ENCODE measurements at regions not wholly inside any gene's neighbourhood (a gene's known extent, or its start where the extent isn't known, plus 50 kb on each side); places are given as distances from the start of the nearest gene placed in this dataset.

DNA sequence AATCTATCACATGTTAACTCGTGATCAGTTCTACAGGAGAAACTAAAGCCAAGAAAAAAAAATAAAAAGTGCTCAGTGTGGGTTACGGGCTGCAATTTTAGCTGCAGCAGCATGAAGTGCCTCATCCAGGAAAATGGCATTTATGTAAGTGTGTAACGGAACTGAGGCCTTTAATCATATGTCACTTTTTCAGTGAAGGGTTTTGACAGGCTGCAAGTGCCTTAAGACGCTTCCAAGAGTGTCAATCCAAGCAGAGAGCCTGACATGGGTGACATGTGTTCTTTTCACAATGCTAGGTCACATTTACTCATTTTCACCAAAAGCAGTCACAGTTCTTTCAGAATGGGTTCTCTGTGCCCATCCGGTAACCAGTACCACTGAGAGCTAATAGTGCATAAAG lies 604.6 kb downstream of the RAB28 start:
- no peak overlapping the region for H3K4me2 ChIP-seq (ENCODE audit: low read depth, low read length)
- WGBS, 2 experiments (ENCODE audit: extremely low coverage in 2 of 2, insufficient read length in 1 of 2), result 20% methylated on average over 1 of the region's 5 CpGs; no CpG with 5 or more reads in 1 of the 2 experiments
- no peak for ATAC-seq (ENCODE audit: low read depth)
- no peak for TF ChIP-seq SMC3 (IDR thresholded peaks at IDR 0.05; ENCODE audit: low read depth, low read length)
- no peak for TF ChIP-seq NFE2L2 (IDR thresholded peaks at IDR 0.05; ENCODE audit: low read depth, low read length)
- no peak for TF ChIP-seq MXI1 (IDR thresholded peaks at IDR 0.05; ENCODE audit: borderline replicate concordance, low read depth, low read length)
- H3K14ac ChIP-seq (replicated peaks; ENCODE audit: low read depth, low read length), result no peak overlapping the region
- no peak for DNase-seq
- H3K23ac ChIP-seq (ENCODE audit: low read depth, low read length), result no peak overlapping the region
- no peak overlapping the region for H4K5ac ChIP-seq (ENCODE audit: low read depth, low read length)
- BruUV-seq (replicated peaks), result no TSS peak
- H3K4ac ChIP-seq (ENCODE audit: low read depth, low read length), result no peak overlapping the region
- intact Hi-C loops (cut with micrococcal nuclease) (no loop called here), in situ Hi-C loops (cut with MboI; ENCODE audit: low sequenced_read_pairs) (no loop called here), dilution Hi-C loops (cut with HindIII; ENCODE audit: low sequenced_read_pairs, unreplicated experiment) (no loop called here)
- H3K18ac ChIP-seq (ENCODE audit: low read depth, low read length), result no peak overlapping the region
- H3K4me3 ChIP-seq (ENCODE audit: insufficient read depth, low read depth, low read length), result no peak overlapping the region
- H3K27ac ChIP-seq (ENCODE audit: insufficient read depth, low read length), result no peak overlapping the region
- H3K56ac ChIP-seq (ENCODE audit: extremely low read depth, insufficient read depth, low read length), result no peak overlapping the region
- ChIA-PET CTCF (no interaction called here), POLR2A (ENCODE audit: unreplicated experiment) (no interaction called here)
- no peak overlapping the region for H2AK9ac ChIP-seq (replicated peaks; ENCODE audit: low read depth, low read length, poor library complexity)
- no peak overlapping the region for H3K9ac ChIP-seq (ENCODE audit: low read depth, low read length)
- H4K91ac ChIP-seq (ENCODE audit: insufficient read depth, low read depth, low read length), result no peak overlapping the region
- H2BK15ac ChIP-seq (ENCODE audit: low read depth, low read length), result no peak overlapping the region
- no peak overlapping the region for H2BK20ac ChIP-seq (ENCODE audit: low read depth, low read length)
- no peaks in the 10 kb centered on the region for H3K36me3 ChIP-seq (ENCODE audit: control insufficient read depth, insufficient read depth, low read length)
- H3K27me3 ChIP-seq (ENCODE audit: control insufficient read depth, insufficient read depth, low read length), result no peaks in the 10 kb centered on the region
- no peaks in the 10 kb centered on the region for H3K79me1 ChIP-seq (ENCODE audit: low read depth in 1 of 2, low read length in 2 of 2)
- peaks cover 15% of the 10 kb centered on the region for H3K9me3 ChIP-seq (ENCODE audit: control insufficient read depth, insufficient read depth, low read length)
- no peaks in the 10 kb centered on the region for H3K9me1 ChIP-seq (ENCODE audit: insufficient read depth, low read length)
- H3K4me1 ChIP-seq (ENCODE audit: control insufficient read depth, insufficient read depth, low read length), result no peaks in the 10 kb centered on the region
- H2BK120ac ChIP-seq (ENCODE audit: low read depth, low read length), result no peak overlapping the region
- no peaks in the 10 kb centered on the region for H4K20me1 ChIP-seq (ENCODE audit: insufficient read depth, low read length)
- no peak overlapping the region for H4K8ac ChIP-seq (ENCODE audit: low read depth in 2 of 2, low read length in 2 of 2)
- H2BK5ac ChIP-seq (ENCODE audit: low read depth, low read length, poor library complexity, severe bottlenecking), result no peak overlapping the region
- H2AFZ ChIP-seq (replicated peaks; ENCODE audit: low read length, poor library complexity), result no peak overlapping the region
- H2AK5ac ChIP-seq (ENCODE audit: low read depth, low read length), result no peak overlapping the region
